ENCODE measurements at regions not wholly inside any gene's neighbourhood (a gene's known extent, or its start where the extent isn't known, plus 50 kb on each side); places are given as distances from the start of the nearest gene placed in this dataset.

DNA sequence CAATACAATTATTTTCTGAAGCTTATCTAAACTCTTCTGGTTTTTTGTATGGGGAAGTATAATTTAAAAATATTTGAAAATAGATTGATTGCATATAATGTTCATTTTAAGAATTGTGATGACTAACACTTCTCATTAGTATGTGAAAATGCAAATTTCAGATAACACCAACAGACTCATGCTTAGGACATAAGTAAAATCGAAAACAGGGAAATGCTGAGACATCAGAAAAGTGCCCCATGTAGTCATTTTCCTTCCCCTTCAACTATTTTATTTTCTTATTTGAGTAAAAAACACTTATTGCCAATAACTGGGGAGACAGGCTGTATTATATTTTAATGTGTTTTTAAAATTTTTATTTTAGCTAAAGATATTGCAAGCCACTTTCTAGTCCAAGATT, 814.7 kb downstream of the GALC start:
- TF ChIP-seq, protein P1, sequence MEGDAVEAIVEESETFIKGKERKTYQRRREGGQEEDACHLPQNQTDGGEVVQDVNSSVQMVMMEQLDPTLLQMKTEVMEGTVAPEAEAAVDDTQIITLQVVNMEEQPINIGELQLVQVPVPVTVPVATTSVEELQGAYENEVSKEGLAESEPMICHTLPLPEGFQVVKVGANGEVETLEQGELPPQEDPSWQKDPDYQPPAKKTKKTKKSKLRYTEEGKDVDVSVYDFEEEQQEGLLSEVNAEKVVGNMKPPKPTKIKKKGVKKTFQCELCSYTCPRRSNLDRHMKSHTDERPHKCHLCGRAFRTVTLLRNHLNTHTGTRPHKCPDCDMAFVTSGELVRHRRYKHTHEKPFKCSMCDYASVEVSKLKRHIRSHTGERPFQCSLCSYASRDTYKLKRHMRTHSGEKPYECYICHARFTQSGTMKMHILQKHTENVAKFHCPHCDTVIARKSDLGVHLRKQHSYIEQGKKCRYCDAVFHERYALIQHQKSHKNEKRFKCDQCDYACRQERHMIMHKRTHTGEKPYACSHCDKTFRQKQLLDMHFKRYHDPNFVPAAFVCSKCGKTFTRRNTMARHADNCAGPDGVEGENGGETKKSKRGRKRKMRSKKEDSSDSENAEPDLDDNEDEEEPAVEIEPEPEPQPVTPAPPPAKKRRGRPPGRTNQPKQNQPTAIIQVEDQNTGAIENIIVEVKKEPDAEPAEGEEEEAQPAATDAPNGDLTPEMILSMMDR (IDR thresholded peaks at IDR 0.05) = no peak
- TF ChIP-seq POLR2A (IDR thresholded peaks at IDR 0.05) = no peak

Data from right lobe of liver (tissue), 4 donors.